Urothelium cell line (cell line): ENCODE measurements at regions not wholly inside any gene's neighbourhood (a gene's known extent, or its start where the extent isn't known, plus 50 kb on each side); places are given as distances from the start of the nearest gene placed in this dataset.
A peak's percentile ranks its signal among the peaks of the same experiment; 100 is the strongest.

Experiments
- DNase-seq: peaks from one replicate; pipeline ENCODE4 v3.0.0; 2011; ENCODE audit warnings: low spot score, mixed read lengths
- FAIRE-seq: peaks from 2 replicates; lab custom pipeline; 2011; peaks lifted over from hg19 to GRCh38; lab: Jason Lieb, UNC

- DNase-seq (no peak), FAIRE-seq (no peak)
Observed at GRCh38 chr7:108810756-108811385, 241.2 kb downstream of the DNAJB9 start.

- DNase-seq (no peak), FAIRE-seq (no peak)
Observed at GRCh38 chr7:108813251-108814014, 243.8 kb downstream of the DNAJB9 start.

GRCh38 chr7:108815815-108816214, 246.1 kb downstream of the DNAJB9 start:
- DNase-seq (no peak), FAIRE-seq (no peak)

GRCh38 chr7:108818742-108819141, 249.1 kb downstream of the DNAJB9 start:
- FAIRE-seq (no peak), DNase-seq (no peak)

- DNase-seq (peak; percentile 63), FAIRE-seq (no peak)
Observed at GRCh38 chr7:108824840-108825580, 255.3 kb downstream of the DNAJB9 start.

GRCh38 chr7:108825581-108825909, 255.9 kb downstream of the DNAJB9 start:
- DNase-seq, result no peak
- no peak for FAIRE-seq

GRCh38 chr7:108836256-108836655, 266.6 kb downstream of the DNAJB9 start:
- DNase-seq (no peak), FAIRE-seq (no peak)

GRCh38 chr7:108838198-108838597, 268.5 kb downstream of the DNAJB9 start:
- DNase-seq (no peak), FAIRE-seq (no peak)

- DNase-seq, result no peak
- no peak for FAIRE-seq
Observed at GRCh38 chr7:108839076-108839475, 269.4 kb downstream of the DNAJB9 start.

GRCh38 chr7:108845951-108846350, 276.3 kb downstream of the DNAJB9 start:
- no peak for FAIRE-seq
- DNase-seq, result no peak

GRCh38 chr7:108846471-108846870, 276.8 kb downstream of the DNAJB9 start:
- FAIRE-seq, result no peak
- DNase-seq, result no peak

GRCh38 chr7:108848486-108848885, 278.8 kb downstream of the DNAJB9 start:
- no peak for DNase-seq
- FAIRE-seq, result no peak

GRCh38 chr7:108860615-108861014, 290.9 kb downstream of the DNAJB9 start:
- FAIRE-seq, result no peak

GRCh38 chr7:108861071-108861470, 291.4 kb downstream of the DNAJB9 start:
- no peak for FAIRE-seq

More at GRCh38 chr7:108860615-108861014, 290.9 kb downstream of the DNAJB9 start:
- DNase-seq, result no peak

GRCh38 chr7:108863227-108863848, 293.7 kb downstream of the DNAJB9 start:
- no peak for FAIRE-seq

More at GRCh38 chr7:108861071-108861470, 291.4 kb downstream of the DNAJB9 start:
- DNase-seq, result no peak

GRCh38 chr7:108869070-108869469, 299.4 kb downstream of the DNAJB9 start:
- FAIRE-seq, result no peak
- DNase-seq, result no peak

More at GRCh38 chr7:108863227-108863848, 293.7 kb downstream of the DNAJB9 start:
- no peak for DNase-seq

GRCh38 chr7:108875139-108875538, 305.5 kb downstream of the DNAJB9 start:
- DNase-seq, result no peak
- FAIRE-seq, result no peak

- DNase-seq, result no peak
- FAIRE-seq, result no peak
Observed at GRCh38 chr7:108890862-108891261, 321.2 kb downstream of the DNAJB9 start.

- DNase-seq, result no peak
- FAIRE-seq, result no peak
Observed at GRCh38 chr7:108908456-108908855, 338.8 kb downstream of the DNAJB9 start.

- DNase-seq, result no peak
Observed at GRCh38 chr7:108911016-108911415, 341.3 kb downstream of the DNAJB9 start.

GRCh38 chr7:108920490-108920889, 350.8 kb downstream of the DNAJB9 start:
- FAIRE-seq, result no peak
- DNase-seq, result no peak

More at GRCh38 chr7:108911016-108911415, 341.3 kb downstream of the DNAJB9 start:
- FAIRE-seq, result no peak
